Liver (tissue), 8 donors: ENCODE measurements at regions not wholly inside any gene's neighbourhood (a gene's known extent, or its start where the extent isn't known, plus 50 kb on each side); places are given as distances from the start of the nearest gene placed in this dataset.
A peak's percentile ranks its signal among the peaks of the same experiment; 100 is the strongest.

Source experiments
- DNase-seq: peaks from one replicate; pipeline ENCODE4 v3.0.0-alpha.2; 2017; ENCODE audit warnings: low spot score
- H3K27ac ChIP-seq, 2 donors: one replicate each; pipeline ENCODE4 v1.7.0; 2013; ENCODE audit warnings: inconsistent platforms in 2 of 2, low read length in 2 of 2, control low read depth in 1 of 2, low read depth in 1 of 2, mild to moderate bottlenecking in 1 of 2
- H3K27me3 ChIP-seq, 4 donors: one replicate each; pipeline versions ENCODE4 v1.6.1 to v1.7.0; 2013; ENCODE audit warnings: low read length in 3 of 4, inconsistent platforms in 1 of 4, mild to moderate bottlenecking in 1 of 4, moderate library complexity in 1 of 4; ENCODE audit not compliant: control insufficient read depth in 4 of 4, insufficient read depth in 4 of 4
- H3K36me3 ChIP-seq, 4 donors: one replicate each; pipeline versions ENCODE4 v1.6.1 to v1.7.0; 2013; ENCODE audit warnings: low read length in 3 of 4, mild to moderate bottlenecking in 3 of 4, low read depth in 1 of 4, moderate library complexity in 1 of 4; ENCODE audit not compliant: control insufficient read depth in 4 of 4, insufficient read depth in 3 of 4
- H3K4me1 ChIP-seq, 4 donors: one replicate each; pipeline versions ENCODE4 v1.6.1 to v1.7.0; 2013; ENCODE audit warnings: low read length in 3 of 4, mild to moderate bottlenecking in 3 of 4, moderate library complexity in 1 of 4; ENCODE audit not compliant: control insufficient read depth in 4 of 4, insufficient read depth in 4 of 4
- H3K4me3 ChIP-seq, 3 donors: one replicate each; pipeline versions ENCODE4 v1.6.1 to v1.7.0; 2013; ENCODE audit warnings: low read length in 3 of 3, control low read depth in 1 of 3, low read depth in 1 of 3, mild to moderate bottlenecking in 1 of 3
- H3K9ac ChIP-seq, 2 donors: one replicate each; pipeline ENCODE4 v1.7.0; 2013; ENCODE audit warnings: low read length in 2 of 2, mild to moderate bottlenecking in 2 of 2, moderate library complexity in 2 of 2, control low read depth in 1 of 2, low read depth in 1 of 2
- H3K9me3 ChIP-seq, 4 donors: one replicate each; pipeline versions ENCODE4 v1.6.1 to v1.7.0; 2013; ENCODE audit warnings: low read length in 3 of 4; ENCODE audit not compliant: control insufficient read depth in 4 of 4
- ATF3 ChIP-seq: IDR thresholded peaks from 2 replicates; pipeline ENCODE4 v1.6.1; 2016; ENCODE audit warnings: antibody characterized with exemption
- CTCF ChIP-seq: fragments of 150-350 bp; IDR thresholded peaks from 2 replicates; pipeline ENCODE4 v1.5.1; 2017; ENCODE audit warnings: improper control_type of control experiment, low read depth, low read length; ENCODE audit not compliant: missing input control
- EGR1 ChIP-seq, 2 donors: IDR thresholded peaks; 2 replicates each; pipeline ENCODE4 v1.6.1; 2016 to 2018; ENCODE audit warnings: antibody characterized with exemption in 2 of 2, low read depth in 2 of 2
- FOXA1 ChIP-seq: IDR thresholded peaks from 2 replicates; pipeline ENCODE4 v1.6.1; 2016; ENCODE audit warnings: antibody characterized with exemption
- FOXA2 ChIP-seq: IDR thresholded peaks from 2 replicates; pipeline ENCODE4 v1.6.1; 2016; ENCODE audit warnings: antibody characterized with exemption
- GABPA ChIP-seq, 2 donors: IDR thresholded peaks in 1 of 2; conservative IDR thresholded peaks in 1 of 2; 2 replicates each; pipeline ENCODE4 v1.6.1; 2016; ENCODE audit warnings: antibody characterized with exemption in 2 of 2, mild to moderate bottlenecking in 1 of 2, moderate library complexity in 1 of 2
- HNF4A ChIP-seq, 2 donors: conservative IDR thresholded peaks; 2 replicates each; pipeline ENCODE4 v1.6.1; 2016; ENCODE audit warnings: antibody characterized with exemption in 2 of 2, mild to moderate bottlenecking in 2 of 2
- HNF4G ChIP-seq: IDR thresholded peaks from 2 replicates; pipeline ENCODE4 v1.6.1; 2016; ENCODE audit warnings: antibody characterized with exemption
- JUND ChIP-seq, 2 donors: IDR thresholded peaks; 2 replicates each; pipeline ENCODE4 v1.6.1; 2016; ENCODE audit warnings: antibody characterized with exemption in 2 of 2
- MAX ChIP-seq: IDR thresholded peaks from 2 replicates; pipeline ENCODE4 v1.6.1; 2016; ENCODE audit warnings: antibody characterized with exemption
- NR2F2 ChIP-seq: IDR thresholded peaks from 2 replicates; pipeline ENCODE4 v1.6.1; 2016; ENCODE audit warnings: antibody characterized with exemption
- RAD21 ChIP-seq, 2 donors: IDR thresholded peaks; 2 replicates each; pipeline ENCODE4 v1.6.1; 2016; ENCODE audit warnings: antibody characterized with exemption in 2 of 2, mild to moderate bottlenecking in 2 of 2
- REST ChIP-seq: IDR thresholded peaks from 2 replicates; pipeline ENCODE4 v1.6.1; 2016; ENCODE audit warnings: antibody characterized with exemption, mild to moderate bottlenecking
- RXRA ChIP-seq, 2 donors: IDR thresholded peaks; 2 replicates each; pipeline ENCODE4 v1.6.1; 2017 to 2018; ENCODE audit warnings: antibody characterized with exemption in 2 of 2, mild to moderate bottlenecking in 1 of 2
- SP1 ChIP-seq: IDR thresholded peaks from 2 replicates; pipeline ENCODE4 v1.6.1; 2018; ENCODE audit warnings: antibody characterized with exemption, mild to moderate bottlenecking
- TAF1 ChIP-seq: conservative IDR thresholded peaks from 2 replicates; pipeline ENCODE4 v1.6.1; 2016; ENCODE audit warnings: antibody characterized with exemption, mild to moderate bottlenecking
- YY1 ChIP-seq: IDR thresholded peaks from 2 replicates; pipeline ENCODE4 v1.6.1; 2016; ENCODE audit warnings: antibody characterized with exemption, mild to moderate bottlenecking
- ZBTB33 ChIP-seq: IDR thresholded peaks from 2 replicates; pipeline ENCODE4 v1.6.1; 2016; ENCODE audit warnings: antibody characterized with exemption
- WGBS: extraction: QIAGEN DNeasy Blood & Tissue Kit; methylation state at CpG from one replicate; pipeline ENCODE4 v1.1.7; 2013; 5-methylcytosine and 5-hydroxymethylcytosine counted together
- donor health status: healthy.
- donor health status: healthy.
- donor health status: healthy.
- donor health status: healthy.
- donor health status: healthy.

GRCh38 chr10:127797339-127797738 lies 60.4 kb downstream of the FOXI2 start:
- peak; percentile 47 for DNase-seq

GRCh38 chr10:127798111-127798510 lies 61.1 kb downstream of the FOXI2 start:
- no peaks in the 10 kb centered on the region for H3K36me3 ChIP-seq
- no peaks in the 10 kb centered on the region for H3K4me1 ChIP-seq
- WGBS = 44% methylated on average over 6 of the region's 6 CpGs
- H3K9me3 ChIP-seq = no peaks in the 10 kb centered on the region
- no peak overlapping the region for H3K9ac ChIP-seq
- TF ChIP-seq HNF4A (conservative IDR thresholded peaks at IDR 0.05) (no peak), RAD21 (IDR thresholded peaks at IDR 0.05) (no peak), YY1 (no peak)
- no peak overlapping the region for H3K4me3 ChIP-seq
- H3K27ac ChIP-seq = no peak overlapping the region
- DNase-seq = no peak
- H3K27me3 ChIP-seq = peaks cover 0 to 2% (median 0%) of the 10 kb centered on the region in 4 donors

More at GRCh38 chr10:127797339-127797738, 60.4 kb downstream of the FOXI2 start:
- Histone ChIP-seq H3K27me3 (peaks cover 0 to 2% (median 0%) of the 10 kb centered on the region in 4 donors), H3K27ac (no peak overlapping the region), H3K9me3 (no peaks in the 10 kb centered on the region), H3K4me1 (no peaks in the 10 kb centered on the region), H3K36me3 (no peaks in the 10 kb centered on the region), H3K9ac (no peak overlapping the region), H3K4me3 (no peak overlapping the region)
- WGBS = 95% methylated on average over 1 of the region's 1 CpG
- TF ChIP-seq SP1 (no peak), HNF4A (conservative IDR thresholded peaks at IDR 0.05) (no peak)

GRCh38 chr10:127801302-127801701 lies 64.3 kb downstream of the FOXI2 start:
- no peaks in the 10 kb centered on the region for H3K9me3 ChIP-seq
- no peak for DNase-seq
- H3K4me3 ChIP-seq = no peak overlapping the region
- no peak overlapping the region for H3K27ac ChIP-seq
- H3K36me3 ChIP-seq = no peaks in the 10 kb centered on the region
- no peak overlapping the region for H3K9ac ChIP-seq
- TF ChIP-seq ATF3 (no peak), TAF1 (no peak), HNF4A (conservative IDR thresholded peaks at IDR 0.05) (no peak), SP1 (no peak), CTCF (no peak), JUND (IDR thresholded peaks at IDR 0.05) (no peak), EGR1 (IDR thresholded peaks at IDR 0.05; ENCODE audit: low read depth in 2 of 2) (no peak), RXRA (IDR thresholded peaks at IDR 0.05) (no peak), FOXA2 (no peak), REST (no peak), NR2F2 (no peak), MAX (no peak), YY1 (no peak), HNF4G (no peak), RAD21 (IDR thresholded peaks at IDR 0.05) (no peak), FOXA1 (no peak), ZBTB33 (no peak), GABPA (IDR thresholded peaks at IDR 0.05 in 1 of 2, conservative IDR thresholded peaks at IDR 0.05 in 1 of 2) (no peak)
- no peaks in the 10 kb centered on the region for H3K4me1 ChIP-seq
- WGBS = 74% methylated on average over 3 of the region's 3 CpGs
- H3K27me3 ChIP-seq = peaks cover 0 to 4% (median under 1%) of the 10 kb centered on the region in 4 donors
